GM19240 (cell line): ENCODE measurements at regions not wholly inside any gene's neighbourhood (a gene's known extent, or its start where the extent isn't known, plus 50 kb on each side); places are given as distances from the start of the nearest gene placed in this dataset.
"Not testable (repeated sequence)": the region's sequence is repeated elsewhere in the genome, so short reads cannot be mapped to it uniquely, and the experiment has no call there.

Experiments used
- DNase-seq: peaks from one replicate; pipeline ENCODE4 v3.0.0; 2011; ENCODE audit warnings: low spot score; ENCODE audit not compliant: insufficient read length

DNA sequence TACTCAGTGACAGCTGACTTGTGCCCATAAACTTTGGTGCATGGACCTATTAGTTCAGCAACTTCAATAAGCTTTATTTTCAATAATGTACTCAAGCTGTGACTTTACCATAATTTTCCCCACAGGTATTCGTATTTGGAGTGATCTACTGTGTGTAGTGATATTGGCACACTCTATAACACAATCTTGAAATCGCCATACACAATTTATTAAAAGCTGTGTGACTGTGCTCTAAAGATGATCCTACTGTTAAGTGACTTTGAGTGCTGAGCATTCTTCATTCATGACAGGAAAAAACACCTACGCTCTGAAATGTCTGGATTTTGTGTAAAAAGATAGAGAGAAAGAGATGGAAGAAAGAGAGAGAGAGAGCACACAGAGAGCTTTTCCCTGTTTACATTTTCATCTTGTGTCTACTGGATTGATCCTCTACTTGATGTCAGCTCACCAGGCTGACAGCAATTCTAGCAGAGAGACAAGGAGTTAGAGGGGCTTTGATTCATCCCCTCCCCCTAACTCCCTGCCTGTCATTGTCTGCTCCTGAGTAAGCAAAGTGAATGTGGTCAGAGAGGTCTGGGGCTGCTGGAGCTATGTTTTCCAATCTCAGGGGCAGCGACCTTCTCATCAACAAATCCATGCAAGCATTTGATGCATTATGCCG is 538.7 kb upstream of the POU3F2 start:
- no peak for DNase-seq

DNA sequence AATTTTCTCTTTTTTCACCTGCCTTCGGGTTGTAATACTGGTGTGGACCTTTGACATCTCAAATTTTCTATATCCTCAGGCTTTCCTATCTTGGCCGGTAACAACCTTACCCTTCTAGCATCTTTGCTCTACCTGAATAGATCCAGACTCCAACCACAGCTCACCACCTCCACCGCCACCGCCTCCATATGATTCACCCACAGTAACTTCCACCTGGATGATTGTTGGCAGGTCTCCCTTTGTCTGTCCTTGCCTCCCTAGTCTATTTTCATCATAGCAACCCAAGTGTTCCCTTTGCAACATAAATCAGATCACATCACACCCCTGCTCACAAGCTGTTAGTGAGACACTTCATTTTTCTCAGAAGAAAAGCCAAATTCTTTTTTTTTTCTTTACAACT is 525.8 kb upstream of the POU3F2 start:
- no peak for DNase-seq

DNA sequence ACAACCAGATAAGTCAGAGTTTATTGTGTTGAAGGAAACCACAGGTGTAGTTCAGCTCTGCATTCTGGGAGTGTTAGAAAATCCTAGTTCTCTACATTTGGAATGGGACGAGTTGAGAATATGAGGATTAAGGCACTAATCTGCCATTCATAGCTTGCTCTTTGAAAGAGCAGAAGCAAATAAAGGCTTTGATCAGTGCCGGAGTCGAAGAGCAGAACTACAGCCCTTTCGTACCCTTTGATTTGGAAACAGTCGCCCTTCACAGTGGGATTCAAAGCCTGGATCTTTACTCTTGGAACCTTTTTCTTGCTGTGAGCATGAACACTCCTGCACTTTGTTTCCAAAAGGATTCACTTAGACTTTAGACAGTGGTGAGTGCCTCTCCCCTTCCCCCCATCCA is 523.9 kb upstream of the POU3F2 start:
- DNase-seq: no peak

DNA sequence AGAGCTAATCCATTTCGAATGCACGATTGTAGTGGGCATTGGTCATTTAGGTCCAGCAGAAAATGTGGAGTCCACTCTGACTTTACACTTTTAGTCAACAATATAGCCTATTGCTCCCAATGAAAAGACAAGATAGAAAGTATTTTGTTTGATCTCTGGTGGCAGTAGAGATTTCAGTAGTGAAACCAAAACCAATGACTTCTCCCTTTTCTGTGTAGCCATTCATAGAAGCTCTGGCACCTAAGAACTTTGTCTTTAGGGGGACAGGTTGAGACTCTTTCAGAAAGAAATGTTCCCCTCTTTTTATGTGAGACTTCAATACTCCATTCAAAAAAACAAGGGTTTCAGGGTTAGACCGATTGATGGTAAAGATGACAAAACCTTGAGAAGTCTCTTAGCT is 510.8 kb upstream of the POU3F2 start:
- DNase-seq: no peak

DNA sequence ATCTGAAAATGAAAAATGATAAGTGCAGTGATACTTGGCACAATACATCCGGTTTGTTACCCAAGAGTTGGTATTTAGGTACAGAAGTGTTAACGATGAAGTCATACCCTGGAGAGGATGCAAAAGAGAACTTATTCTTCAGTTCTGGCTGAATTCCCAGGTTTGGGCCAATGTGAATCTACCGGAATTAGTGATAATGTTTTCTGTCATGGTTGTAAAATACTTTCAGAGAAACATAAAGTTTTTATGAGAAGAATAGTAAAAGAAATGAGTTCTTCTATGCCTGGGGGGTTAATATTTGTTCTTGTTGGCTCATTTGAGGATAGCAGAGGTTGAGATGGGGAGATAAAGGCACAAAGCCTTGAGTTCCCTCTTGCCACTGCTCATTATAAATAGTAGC is 509.9 kb upstream of the POU3F2 start:
- DNase-seq: no peak

DNA sequence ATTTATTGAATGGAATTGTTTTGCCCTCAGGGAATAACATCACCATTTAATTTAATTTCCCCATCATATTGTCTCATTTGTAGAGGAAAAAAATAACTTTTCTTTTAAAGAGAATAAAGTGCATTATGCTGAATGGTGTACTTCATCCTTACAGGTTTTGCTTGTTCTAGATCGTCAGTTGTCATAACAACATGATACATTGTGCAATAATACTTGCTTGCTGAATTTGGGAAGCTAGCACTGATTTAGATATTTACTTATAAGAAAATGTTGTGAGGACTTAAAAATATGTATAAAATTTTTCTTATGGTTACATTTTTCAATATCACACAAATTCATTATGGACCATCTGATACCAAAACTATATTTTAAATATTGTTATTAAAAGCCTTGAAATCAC is 509.0 kb upstream of the POU3F2 start:
- DNase-seq: no peak

DNA sequence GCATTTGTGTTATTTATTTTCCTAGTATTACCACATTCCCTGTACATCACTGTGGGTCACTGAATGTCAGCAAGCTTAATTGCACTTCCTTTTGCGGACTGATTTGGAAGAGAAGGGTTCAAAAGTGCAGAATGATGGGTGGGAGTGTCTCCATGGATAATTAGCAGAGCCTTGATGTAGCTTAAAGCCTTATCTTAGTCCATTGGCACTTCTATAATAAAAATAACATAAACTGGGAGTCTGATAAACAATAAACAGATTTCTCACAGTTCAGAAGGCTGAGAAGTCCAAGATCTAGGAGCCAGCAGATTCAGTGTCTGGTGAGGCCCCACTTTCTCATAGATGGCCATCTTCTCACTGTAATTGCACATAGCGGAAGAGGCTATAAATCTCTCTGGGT is 501.1 kb upstream of the POU3F2 start:
- no peak for DNase-seq

DNA sequence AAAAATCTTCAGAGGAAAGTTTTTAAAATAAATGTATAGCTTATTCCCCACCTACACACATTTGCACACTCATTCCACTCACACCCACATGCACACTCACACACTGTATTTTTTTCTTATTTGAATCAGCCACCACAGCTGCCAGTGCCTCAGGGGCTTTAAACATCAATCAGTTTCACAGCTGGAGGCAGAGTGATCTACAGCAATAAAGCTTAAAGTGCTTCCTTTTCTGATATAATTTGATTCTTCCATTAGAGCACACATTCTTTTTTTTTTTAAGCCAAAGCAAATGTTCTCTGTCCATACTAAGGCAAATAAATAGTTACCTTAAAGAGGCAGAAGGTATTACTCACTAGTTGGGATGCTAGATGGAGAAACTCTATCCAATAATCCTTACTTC is 498.8 kb upstream of the POU3F2 start:
- no peak for DNase-seq

DNA sequence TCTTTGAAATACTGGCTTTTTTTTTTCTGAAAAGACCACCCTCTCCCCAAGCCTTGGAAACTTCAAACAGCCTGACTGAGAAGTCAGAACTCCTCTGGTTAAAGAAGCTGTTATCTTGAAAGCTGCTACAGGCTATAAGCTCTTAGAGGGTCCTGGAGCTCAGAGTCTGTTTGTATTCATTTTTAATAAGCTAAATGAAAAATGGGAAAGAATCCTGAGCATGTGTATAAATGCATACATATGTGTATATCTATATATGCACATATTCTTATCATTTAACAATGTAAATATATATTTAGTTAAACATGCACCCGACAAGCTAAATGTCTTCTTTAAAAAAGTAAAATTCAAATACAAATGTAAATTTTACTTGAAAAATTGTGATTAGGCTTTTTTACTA is 494.9 kb upstream of the POU3F2 start:
- DNase-seq: no peak

DNA sequence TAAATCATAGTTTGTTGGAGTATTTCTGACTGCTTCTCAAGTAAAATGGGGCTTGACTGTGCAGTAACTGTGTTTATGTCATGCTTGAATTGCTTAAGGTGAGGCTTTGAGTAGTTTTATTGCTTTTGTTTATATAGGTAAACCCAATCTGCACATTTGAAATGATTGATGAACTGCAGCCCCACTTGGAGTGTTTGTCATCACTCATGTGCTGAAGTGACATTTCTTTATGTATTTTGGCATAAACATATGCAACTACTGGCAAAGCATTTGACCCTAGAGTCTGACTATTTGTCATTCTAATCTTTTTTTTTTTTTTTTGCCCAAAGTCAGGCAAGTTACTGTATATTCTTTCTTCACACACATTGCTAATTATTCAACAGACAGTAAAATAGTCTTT is 491.4 kb upstream of the POU3F2 start:
- DNase-seq: no peak

DNA sequence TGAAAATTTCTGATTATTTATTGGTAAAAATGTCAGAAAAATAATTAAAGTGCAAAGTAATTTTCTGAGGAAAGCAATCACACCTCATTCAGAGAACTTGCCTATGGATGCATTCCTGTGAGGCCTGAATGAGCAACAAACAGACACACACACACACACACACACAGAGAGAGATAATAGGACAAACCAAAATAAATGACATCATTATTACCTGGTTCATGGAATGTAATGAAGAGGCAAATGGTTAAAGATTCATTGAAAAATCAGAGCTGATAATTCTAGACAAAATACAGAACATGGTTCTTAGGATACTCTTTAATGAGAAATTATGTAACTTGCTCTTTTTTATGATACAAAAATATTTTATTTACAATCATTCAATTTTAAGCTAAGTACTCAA is 490.6 kb upstream of the POU3F2 start:
- no peak for DNase-seq

DNA sequence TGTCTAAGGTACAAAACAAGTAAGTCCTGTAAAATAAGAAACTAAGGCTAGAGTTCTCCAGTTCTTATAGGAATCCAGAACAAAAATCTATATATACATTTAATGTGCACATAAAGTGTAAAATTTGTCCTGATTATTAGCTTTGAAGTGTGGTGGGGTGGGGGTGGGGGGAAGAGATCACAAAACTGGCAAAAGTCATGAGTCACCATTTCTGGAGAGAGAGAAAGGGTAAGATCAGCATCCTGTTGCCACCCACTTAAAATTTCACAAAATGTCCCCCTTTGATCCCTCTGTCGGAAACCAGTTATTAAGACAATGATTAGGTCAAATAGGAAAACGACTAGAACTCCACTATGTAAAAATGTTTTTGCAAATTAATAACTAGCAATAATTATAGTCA is 482.0 kb upstream of the POU3F2 start:
- DNase-seq: no peak

DNA sequence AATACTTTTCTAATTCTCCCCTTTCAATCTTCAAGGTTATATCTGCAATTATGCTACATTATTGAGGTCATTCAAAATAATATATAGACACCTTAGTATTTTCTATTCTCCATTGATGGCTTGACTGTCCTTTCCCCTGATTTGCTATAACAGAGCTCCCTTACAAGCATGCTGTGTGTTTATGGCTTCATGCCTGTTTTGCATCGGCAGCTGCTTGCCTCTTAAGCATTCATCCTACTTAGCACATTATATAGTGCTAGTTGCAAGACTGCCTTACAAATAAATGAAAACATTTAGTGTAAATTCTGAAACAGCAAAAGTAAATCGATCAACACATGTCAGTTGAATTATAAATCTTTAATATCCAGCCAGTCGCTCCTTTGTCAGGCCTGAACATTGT is 476.2 kb upstream of the POU3F2 start:
- DNase-seq: no peak

DNA sequence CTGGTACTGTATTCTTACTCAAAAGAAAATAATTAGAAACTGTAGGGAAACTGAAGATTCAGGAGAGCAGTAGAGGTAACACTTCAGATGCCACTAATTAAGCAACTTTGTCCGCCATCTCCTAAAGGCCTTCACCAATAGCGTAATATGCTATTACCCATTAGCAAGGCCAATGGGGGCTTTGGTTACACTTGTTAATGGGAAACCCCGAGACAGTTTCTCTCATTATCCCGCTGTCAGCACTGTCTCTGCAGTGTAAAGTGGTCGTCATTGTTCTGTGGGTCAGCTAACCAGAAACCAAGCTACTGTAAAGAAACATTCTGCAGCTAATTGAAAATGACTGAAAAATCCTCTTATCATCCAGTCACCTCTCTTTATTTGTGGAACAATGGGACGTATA is 468.0 kb upstream of the POU3F2 start:
- no peak for DNase-seq

DNA sequence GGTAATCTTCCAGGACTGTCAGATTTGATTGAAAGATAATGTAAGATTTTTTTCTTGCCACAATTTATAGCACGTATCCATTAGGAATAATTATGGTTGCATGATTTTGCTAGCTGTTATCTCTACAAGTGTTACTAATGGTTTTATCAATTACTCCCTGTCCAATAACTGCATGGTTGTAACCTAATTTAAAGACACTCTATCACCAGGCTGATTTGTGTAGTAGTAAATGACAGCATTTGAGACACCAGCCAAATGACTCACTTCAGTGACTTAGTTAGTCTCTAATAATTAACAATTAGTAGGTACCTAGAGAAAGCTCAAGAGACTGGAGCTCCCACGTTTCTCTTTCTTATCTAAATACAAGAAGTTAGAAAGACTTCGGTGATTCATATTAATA is 453.8 kb upstream of the POU3F2 start:
- DNase-seq: no peak

DNA sequence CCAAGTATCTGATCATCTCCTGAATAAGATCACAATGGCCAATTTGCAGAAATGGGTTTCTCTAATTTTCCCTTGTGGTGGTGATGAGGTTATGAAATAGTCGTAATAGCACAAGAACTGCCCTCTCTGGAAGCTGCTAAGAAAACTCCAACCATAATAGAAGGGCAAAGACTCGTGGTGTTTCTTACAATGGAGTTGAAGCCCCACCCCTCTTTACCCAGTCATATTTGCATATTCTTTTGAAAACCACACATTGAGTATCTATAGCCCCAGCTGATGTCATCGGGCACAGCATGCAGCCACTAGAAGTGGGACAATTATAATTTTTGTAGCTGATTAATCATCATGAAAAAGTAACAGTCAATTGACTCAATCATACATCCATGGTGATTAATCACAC is 452.1 kb upstream of the POU3F2 start:
- no peak for DNase-seq

DNA sequence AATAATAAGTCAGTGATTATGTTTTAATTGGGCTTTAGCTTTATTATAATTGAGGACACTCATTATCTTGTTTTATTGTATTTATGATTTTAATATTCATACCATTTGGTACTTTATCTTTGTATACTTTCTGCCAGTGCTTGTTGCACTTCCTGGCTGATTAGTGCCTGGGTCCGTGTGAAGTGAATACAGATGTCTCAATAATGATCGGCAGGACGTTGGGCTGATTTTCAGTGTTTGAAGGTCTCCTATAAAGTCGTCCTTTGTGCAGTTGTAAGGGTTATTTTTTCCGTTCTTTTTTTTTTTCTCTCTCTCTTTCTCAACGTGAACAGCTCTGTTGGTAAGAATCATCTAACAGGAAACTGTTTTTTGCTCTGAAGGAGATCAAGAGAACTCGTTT is 450.0 kb upstream of the POU3F2 start:
- DNase-seq: no peak

DNA sequence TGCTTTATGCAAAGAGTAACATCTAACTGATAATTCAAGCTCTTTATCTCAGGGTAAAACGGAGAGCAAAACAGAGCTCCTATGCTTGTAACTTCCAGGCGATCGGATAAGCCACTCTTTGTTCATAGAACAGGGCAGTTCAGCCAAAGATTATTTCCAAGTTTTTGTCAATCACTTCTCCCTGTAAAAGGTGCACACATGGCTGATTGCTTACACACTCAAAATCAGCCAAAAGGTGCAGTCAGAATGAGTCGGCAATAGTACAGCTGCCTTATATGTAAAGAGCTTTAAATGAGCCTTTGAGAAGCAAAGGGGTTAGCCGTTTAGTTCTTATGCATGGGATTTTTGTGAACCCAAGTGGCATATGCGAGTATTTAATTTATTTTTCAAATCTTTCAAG is 449.6 kb upstream of the POU3F2 start:
- DNase-seq: no peak

DNA sequence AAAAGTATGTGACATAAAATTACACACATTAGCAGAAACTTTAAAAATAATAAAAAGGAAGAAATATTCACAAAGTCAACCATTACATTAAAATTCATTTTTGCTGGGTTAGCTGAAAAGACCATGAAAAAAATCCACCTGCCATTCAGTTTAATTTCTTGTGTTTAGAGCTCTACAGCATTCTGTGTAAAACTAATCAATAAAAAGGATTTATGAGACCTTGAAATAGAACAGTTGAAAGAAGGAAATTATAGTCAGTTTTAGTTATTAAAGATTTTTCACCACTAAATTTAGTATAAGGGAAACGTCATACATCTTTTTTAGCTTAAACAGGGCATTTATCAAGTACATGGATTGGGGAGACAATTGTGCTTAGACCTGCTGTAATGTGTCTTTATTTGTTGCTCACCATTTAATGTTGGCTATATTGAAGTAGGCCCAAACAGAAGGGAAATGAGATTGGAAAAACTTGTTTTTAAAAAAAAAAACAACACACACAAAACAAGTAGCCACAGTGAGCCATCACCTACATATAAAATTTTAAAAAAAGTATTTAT is 438.7 kb upstream of the POU3F2 start:
- no peak for DNase-seq

DNA sequence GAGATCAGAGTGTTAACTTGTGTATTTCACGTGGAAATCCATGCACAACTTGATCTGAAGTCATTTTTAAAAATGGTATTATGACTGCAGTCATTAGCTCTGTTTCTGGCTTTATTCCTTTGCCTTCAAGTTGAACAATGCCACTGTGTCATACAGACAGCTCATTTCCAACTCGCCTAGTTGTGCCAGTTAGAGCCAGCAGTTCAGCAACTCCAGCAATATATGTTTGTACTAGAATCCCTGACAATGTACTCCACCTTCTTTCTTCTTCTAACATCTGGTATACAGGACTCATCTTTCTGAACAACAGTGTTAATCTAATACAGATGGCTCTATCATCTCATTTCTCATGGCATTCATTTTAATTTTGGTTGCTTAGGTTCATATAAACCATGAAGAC is 418.3 kb upstream of the POU3F2 start:
- no peak for DNase-seq

DNA sequence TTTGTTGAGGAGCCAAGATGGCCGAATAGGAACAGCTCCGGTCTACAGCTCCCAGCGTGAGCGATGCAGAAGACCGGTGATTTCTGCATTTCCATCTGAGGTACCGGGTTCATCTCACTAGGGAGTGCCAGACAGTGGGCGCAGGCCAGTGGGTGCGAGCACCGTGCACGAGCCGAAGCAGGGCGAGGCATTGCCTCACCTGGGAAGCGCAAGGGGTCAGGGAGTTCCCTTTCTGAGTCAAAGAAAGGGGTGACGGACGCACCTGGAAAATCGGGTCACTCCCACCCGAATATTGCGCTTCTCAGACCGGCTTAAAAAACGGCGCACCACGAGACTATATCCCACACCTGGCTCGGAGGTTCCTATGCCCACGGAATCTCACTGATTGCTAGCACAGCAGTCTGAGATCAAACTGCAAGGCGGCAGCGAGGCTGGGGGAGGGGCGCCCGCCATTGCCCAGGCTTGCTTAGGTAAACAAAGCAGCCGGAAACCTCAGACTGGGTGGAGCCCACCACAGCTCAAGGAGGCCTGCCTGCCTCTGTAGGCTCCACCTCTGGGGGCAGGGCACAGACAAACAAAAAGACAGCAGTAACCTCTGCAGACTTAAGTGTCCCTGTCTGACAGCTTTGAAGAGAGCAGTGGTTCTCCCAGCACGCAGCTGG is 417.7 kb upstream of the POU3F2 start:
- not testable (repeated sequence) for DNase-seq

DNA sequence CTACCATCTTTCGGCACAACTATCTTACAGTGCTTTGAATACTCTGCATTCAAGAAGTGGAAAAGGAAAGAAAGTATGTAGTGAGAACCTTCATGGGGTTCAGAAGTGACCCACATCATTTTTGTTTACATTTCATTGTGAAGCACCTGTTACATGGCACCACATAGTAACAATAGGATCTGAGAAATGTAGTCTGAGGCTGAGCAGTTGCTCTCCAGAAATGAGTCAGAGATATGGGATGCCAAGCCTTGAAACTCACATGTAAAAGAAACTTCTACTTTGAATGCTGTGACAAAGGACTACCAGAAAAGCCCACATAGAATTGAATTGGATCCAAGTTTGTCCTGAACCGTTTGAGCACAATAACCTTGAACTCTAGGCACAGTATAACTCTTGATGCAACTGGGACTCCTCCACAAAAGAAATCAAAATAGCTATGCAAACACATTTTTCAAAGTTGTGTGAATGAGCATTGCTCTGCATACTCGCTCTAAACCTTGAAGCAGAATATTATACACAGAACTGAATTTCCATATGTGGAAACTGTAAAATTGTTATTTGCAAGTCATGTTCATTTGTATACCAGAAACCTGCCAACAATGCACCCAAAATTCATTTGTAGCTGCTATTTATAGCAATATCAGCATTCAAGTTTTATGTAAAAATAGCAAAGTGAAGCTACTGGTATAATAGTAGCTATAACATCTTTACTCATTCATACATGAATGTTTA is 400.9 kb upstream of the POU3F2 start:
- no peak for DNase-seq

DNA sequence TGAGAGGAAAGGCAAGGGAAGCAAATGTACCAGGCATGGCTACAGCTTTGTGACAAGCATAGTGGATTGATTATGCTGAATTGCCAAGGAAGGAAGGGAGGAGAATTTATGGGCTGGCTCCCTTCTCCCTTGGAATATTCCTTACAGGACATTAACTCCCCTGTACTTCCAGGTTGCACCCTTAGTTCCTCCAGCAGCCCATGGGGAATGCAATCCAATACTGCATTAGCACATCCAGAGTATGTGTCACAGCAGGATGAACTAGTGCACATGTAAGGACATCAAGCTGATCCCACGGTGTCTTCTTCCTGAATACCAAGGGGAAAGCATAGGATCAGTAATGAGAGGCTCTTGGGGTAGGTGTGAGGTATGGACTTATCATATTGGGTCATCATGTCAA is 390.7 kb upstream of the POU3F2 start:
- DNase-seq: no peak
